ENCODE measurements at regions not wholly inside any gene's neighbourhood (a gene's known extent, or its start where the extent isn't known, plus 50 kb on each side); places are given as distances from the start of the nearest gene placed in this dataset.

GRCh38 chr13:21970918-21971317, 300.0 kb downstream of the FGF9 start:
- TF ChIP-seq POLR2A (IDR thresholded peaks at IDR 0.05) (no peak), CTCF (IDR thresholded peaks at IDR 0.05) (no peak)

Measured in lower leg skin (tissue), 3 donors.